Ishikawa (cell line): ENCODE measurements at regions not wholly inside any gene's neighbourhood (a gene's known extent, or its start where the extent isn't known, plus 50 kb on each side); places are given as distances from the start of the nearest gene placed in this dataset.

Source experiments
- CEBPB ChIP-seq: IDR thresholded peaks from 2 replicates; pipeline ENCODE4 v1.6.1; 2012
- CREB1 ChIP-seq: IDR thresholded peaks from 2 replicates; pipeline ENCODE4 v1.6.1; 2012; ENCODE audit warnings: low read depth
- EGR1 ChIP-seq: IDR thresholded peaks from 2 replicates; pipeline ENCODE4 v1.6.1; 2012
- EP300 ChIP-seq: IDR thresholded peaks from 2 replicates; pipeline ENCODE4 v1.6.1; 2012; ENCODE audit warnings: borderline replicate concordance
- FOXM1 ChIP-seq: IDR thresholded peaks from 2 replicates; pipeline ENCODE4 v1.6.1; 2012; ENCODE audit warnings: low read depth, borderline replicate concordance
- NFIC ChIP-seq: IDR thresholded peaks from 2 replicates; pipeline ENCODE4 v1.6.1; 2012
- RAD21 ChIP-seq: IDR thresholded peaks from 2 replicates; pipeline ENCODE4 v1.6.1; 2012; ENCODE audit warnings: low read depth
- REST ChIP-seq: IDR thresholded peaks from 2 replicates; pipeline ENCODE4 v1.6.1; 2012; ENCODE audit warnings: low read depth, mild to moderate bottlenecking
- TAF1 ChIP-seq: IDR thresholded peaks from 2 replicates; pipeline ENCODE4 v1.6.1; 2012; ENCODE audit warnings: low read depth, mild to moderate bottlenecking
- TCF12 ChIP-seq: IDR thresholded peaks from 2 replicates; pipeline ENCODE4 v1.6.1; 2012; ENCODE audit warnings: low read depth
- TEAD4 ChIP-seq: IDR thresholded peaks from 2 replicates; pipeline ENCODE4 v1.6.1; 2012
- USF1 ChIP-seq: IDR thresholded peaks from 2 replicates; pipeline ENCODE4 v1.6.1; 2012
- YY1 ChIP-seq: IDR thresholded peaks from 2 replicates; pipeline ENCODE4 v1.6.1; 2012; ENCODE audit warnings: low read depth
- ZBTB7A ChIP-seq: IDR thresholded peaks from 2 replicates; pipeline ENCODE4 v1.6.1; 2012; ENCODE audit warnings: low read depth
- TF ChIP-seq, protein P1 (sequence below): IDR thresholded peaks from 2 replicates; pipeline ENCODE4 v1.6.1; 2012

GRCh38 chr11:114984611-114985163 lies 306.4 kb downstream of the NXPE2 start:
- TF ChIP-seq CREB1, result no peak
- no peak for TF ChIP-seq YY1
- TF ChIP-seq ZBTB7A, result no peak
- no peak for TF ChIP-seq EP300
- TF ChIP-seq RAD21, result no peak
- TF ChIP-seq FOXM1, result no peak
- no peak for TF ChIP-seq REST
- TF ChIP-seq, protein P1, sequence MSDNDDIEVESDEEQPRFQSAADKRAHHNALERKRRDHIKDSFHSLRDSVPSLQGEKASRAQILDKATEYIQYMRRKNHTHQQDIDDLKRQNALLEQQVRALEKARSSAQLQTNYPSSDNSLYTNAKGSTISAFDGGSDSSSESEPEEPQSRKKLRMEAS, result no peak
- no peak for TF ChIP-seq EGR1
- TF ChIP-seq NFIC, result no peak
- TF ChIP-seq TEAD4, result no peak
- no peak for TF ChIP-seq USF1
- TF ChIP-seq TAF1, result no peak
- no peak for TF ChIP-seq TCF12
- TF ChIP-seq CEBPB, result no peak

- TF ChIP-seq YY1, result no peak
- no peak for TF ChIP-seq ZBTB7A
- TF ChIP-seq TEAD4, result no peak
- no peak for TF ChIP-seq TAF1
- TF ChIP-seq CEBPB, result no peak
- TF ChIP-seq EGR1, result no peak
- no peak for TF ChIP-seq FOXM1
- no peak for TF ChIP-seq TCF12
These were observed 308.0 kb downstream of the NXPE2 start for GRCh38 chr11:114986365-114986764.

GRCh38 chr11:114987186-114987760 lies 308.9 kb downstream of the NXPE2 start:
- no peak for TF ChIP-seq TCF12
- TF ChIP-seq YY1, result no peak
- no peak for TF ChIP-seq ZBTB7A
- no peak for TF ChIP-seq EP300
- no peak for TF ChIP-seq NFIC
- no peak for TF ChIP-seq CREB1
- TF ChIP-seq REST, result no peak
- no peak for TF ChIP-seq TEAD4
- no peak for TF ChIP-seq RAD21
- TF ChIP-seq TAF1, result no peak
- TF ChIP-seq FOXM1, result no peak
- TF ChIP-seq, protein P1, result no peak
- TF ChIP-seq EGR1, result no peak
- no peak for TF ChIP-seq CEBPB
- TF ChIP-seq USF1, result no peak

- TF ChIP-seq EGR1 (no peak), TAF1 (no peak), FOXM1 (no peak), TEAD4 (no peak), YY1 (no peak), REST (no peak), RAD21 (no peak), USF1 (no peak), ZBTB7A (no peak), CEBPB (no peak), CREB1 (no peak), NFIC (no peak), TCF12 (no peak), EP300 (no peak)
- TF ChIP-seq, protein P1, result no peak
These were observed 310.3 kb downstream of the NXPE2 start for GRCh38 chr11:114988644-114989043.
